Iris pigment epithelial cell (primary cell): ENCODE measurements at regions not wholly inside any gene's neighbourhood (a gene's known extent, or its start where the extent isn't known, plus 50 kb on each side); places are given as distances from the start of the nearest gene placed in this dataset.

Experiments
- DNase-seq: peaks from one replicate; pipeline ENCODE4 v3.0.0-alpha.2; 2011; ENCODE audit warnings: low read depth

- no peak for DNase-seq
These were observed 226.5 kb upstream of the ANKRD55 start for GRCh38 chr5:56459394-56460194.

- no peak for DNase-seq
These were observed 225.0 kb upstream of the ANKRD55 start for GRCh38 chr5:56457887-56458812.

GRCh38 chr5:56456002-56456401 lies 222.9 kb upstream of the ANKRD55 start:
- DNase-seq: no peak

GRCh38 chr5:56455417-56455816 lies 222.3 kb upstream of the ANKRD55 start:
- DNase-seq: no peak

GRCh38 chr5:56454219-56454862 lies 221.2 kb upstream of the ANKRD55 start:
- no peak for DNase-seq

GRCh38 chr5:56451742-56452141 lies 218.6 kb upstream of the ANKRD55 start:
- no peak for DNase-seq

- no peak for DNase-seq
These were observed 217.6 kb upstream of the ANKRD55 start for GRCh38 chr5:56450766-56451165.

- no peak for DNase-seq
These were observed 216.0 kb upstream of the ANKRD55 start for GRCh38 chr5:56449071-56449640.

- DNase-seq: no peak
These were observed 214.5 kb upstream of the ANKRD55 start for GRCh38 chr5:56447656-56448055.

- peak; percentile 15 for DNase-seq
These were observed 214.1 kb upstream of the ANKRD55 start for GRCh38 chr5:56447232-56447631.

GRCh38 chr5:56446728-56447127 lies 213.6 kb upstream of the ANKRD55 start:
- DNase-seq: no peak

- DNase-seq: no peak
These were observed 210.7 kb upstream of the ANKRD55 start for GRCh38 chr5:56443826-56444225.

GRCh38 chr5:56440871-56441740 lies 208.0 kb upstream of the ANKRD55 start:
- DNase-seq: peak; percentile 96

GRCh38 chr5:56434986-56435385 lies 201.9 kb upstream of the ANKRD55 start:
- no peak for DNase-seq

- DNase-seq: no peak
These were observed 200.0 kb upstream of the ANKRD55 start for GRCh38 chr5:56433039-56433617.

- DNase-seq: peak; percentile 45
These were observed 199.2 kb upstream of the ANKRD55 start for GRCh38 chr5:56432321-56432720.

- DNase-seq: no peak
These were observed 197.3 kb upstream of the ANKRD55 start for GRCh38 chr5:56430422-56430821.

- peak; percentile 83 for DNase-seq
These were observed 196.0 kb upstream of the ANKRD55 start for GRCh38 chr5:56429110-56429561.

- no peak for DNase-seq
These were observed 193.6 kb upstream of the ANKRD55 start for GRCh38 chr5:56426693-56427092.

GRCh38 chr5:56422076-56422762 lies 189.1 kb upstream of the ANKRD55 start:
- DNase-seq: no peak
